Naive thymus-derived CD4-positive, alpha-beta T cell (primary cell): ENCODE measurements at regions not wholly inside any gene's neighbourhood (a gene's known extent, or its start where the extent isn't known, plus 50 kb on each side); places are given as distances from the start of the nearest gene placed in this dataset.
A peak's percentile ranks its signal among the peaks of the same experiment; 100 is the strongest.

Experiments
- ATAC-seq: fragments of 150-1000 bp; cut with Tn5 transposase; 2 replicates; pipeline ENCODE4 v1.10.0; 2021; ENCODE audit warnings: mild to moderate bottlenecking, moderate library complexity
- CTCF ChIA-PET: fragments of 350-600 bp; sonication (Branson Sonifier 250); formaldehyde crosslinking; loops from one replicate; lab custom pipeline; 2021; ENCODE audit warnings: antibody characterized with exemption; lab: Charles Lee
- POLR2A ChIA-PET: fragments of 350-600 bp; sonication (Branson Sonifier 250); formaldehyde crosslinking; loops from one replicate; lab custom pipeline; 2021; ENCODE audit warnings: antibody characterized with exemption, inconsistent platforms; lab: Charles Lee
- DNase-seq, 9 donors: peaks; one replicate each; pipeline versions ENCODE4 v3.0.0 to v3.0.0-alpha.2; 2020 to 2022; ENCODE audit warnings: mixed read lengths in 1 of 9
- H3K27ac ChIP-seq: one replicate; pipeline ENCODE4 v1.7.0; 2013; ENCODE audit warnings: mild to moderate bottlenecking, low read depth, low read length, moderate library complexity
- H3K27me3 ChIP-seq, 2 donors: one replicate each; pipeline ENCODE4 v1.7.0; 2013; ENCODE audit warnings: low read length in 2 of 2, mild to moderate bottlenecking in 2 of 2, moderate library complexity in 2 of 2; ENCODE audit not compliant: control insufficient read depth in 2 of 2, insufficient read depth in 2 of 2
- H3K36me3 ChIP-seq, 3 experiments: 1 replicate in 2 of 3; 2 replicates in 1 of 3; pipeline ENCODE4 v1.7.0; 2013; ENCODE audit warnings: low read length in 3 of 3, mild to moderate bottlenecking in 3 of 3, moderate library complexity in 1 of 3; ENCODE audit not compliant: insufficient read depth in 3 of 3, control insufficient read depth in 2 of 3
- H3K4me1 ChIP-seq, 2 donors: one replicate each; pipeline ENCODE4 v1.7.0; 2013; ENCODE audit warnings: low read length in 2 of 2, mild to moderate bottlenecking in 2 of 2, moderate library complexity in 1 of 2; ENCODE audit not compliant: control insufficient read depth in 2 of 2, insufficient read depth in 2 of 2
- H3K4me3 ChIP-seq: 2 replicates; pipeline ENCODE4 v1.7.0; 2013; ENCODE audit warnings: mild to moderate bottlenecking, low read length
- H3K9me3 ChIP-seq, 3 experiments: 1 replicate in 2 of 3; 2 replicates in 1 of 3; pipeline ENCODE4 v1.7.0; 2013; ENCODE audit warnings: low read length in 3 of 3; ENCODE audit not compliant: control insufficient read depth in 2 of 3
- H3K27ac Mint-ChIP-seq, 9 donors: one replicate each; pipeline ENCODE4 v1.8.0; 2020 to 2022; ENCODE audit warnings: mixed read lengths in 9 of 9, mild to moderate bottlenecking in 8 of 9, moderate library complexity in 5 of 9, inconsistent platforms in 2 of 9
- H3K27me3 Mint-ChIP-seq, 5 donors: one replicate each; pipeline ENCODE4 v1.8.0; 2021 to 2022; ENCODE audit warnings: mixed read lengths in 5 of 5, mild to moderate bottlenecking in 1 of 5
- H3K36me3 Mint-ChIP-seq, 5 donors: one replicate each; pipeline ENCODE4 v1.8.0; 2020 to 2022; ENCODE audit warnings: mixed read lengths in 5 of 5, mild to moderate bottlenecking in 3 of 5, inconsistent platforms in 1 of 5
- H3K4me1 Mint-ChIP-seq, 7 donors: one replicate each; pipeline ENCODE4 v1.8.0; 2020 to 2022; ENCODE audit warnings: mixed read lengths in 7 of 7, mild to moderate bottlenecking in 3 of 7, inconsistent platforms in 1 of 7
- H3K4me3 Mint-ChIP-seq, 10 donors: one replicate each; pipeline ENCODE4 v1.8.0; 2020 to 2022; ENCODE audit warnings: mild to moderate bottlenecking in 10 of 10, mixed read lengths in 10 of 10, moderate library complexity in 6 of 10, inconsistent platforms in 2 of 10
- H3K9me3 Mint-ChIP-seq, 11 donors: one replicate each; pipeline ENCODE4 v1.8.0; 2020 to 2022; ENCODE audit warnings: mixed read lengths in 11 of 11, mild to moderate bottlenecking in 4 of 11, inconsistent platforms in 1 of 11, moderate library complexity in 1 of 11
- intact Hi-C, 2 donors: fragments of 100-400 bp; cut with micrococcal nuclease; formaldehyde crosslinking; loops; one replicate each; pipeline ENCODE4 v1.15.1; 2023

GRCh38 chr5:96133341-96134079 lies 171.9 kb upstream of the ELL2 start:
- Mint-ChIP-seq H3K9me3 (peaks cover 0 to 1% (median 0%) of the 10 kb centered on the region in 11 donors), H3K27me3 (peaks cover 9 to 20% (median 14%) of the 10 kb centered on the region in 5 donors), H3K4me3 (no peak overlapping the region), H3K4me1 (no peaks in the 10 kb centered on the region), H3K36me3 (no peaks in the 10 kb centered on the region), H3K27ac (no peak overlapping the region)
- ATAC-seq = peak; percentile 32
- no peak for DNase-seq
- H3K27ac ChIP-seq = no peak overlapping the region
- no peaks in the 10 kb centered on the region for H3K36me3 ChIP-seq
- no peaks in the 10 kb centered on the region for H3K27me3 ChIP-seq
- intact Hi-C loops = no loop called here
- no peak overlapping the region for H3K4me3 ChIP-seq
- H3K4me1 ChIP-seq = no peaks in the 10 kb centered on the region
- no peaks in the 10 kb centered on the region for H3K9me3 ChIP-seq
- ChIA-PET CTCF (no interaction called here), POLR2A (no interaction called here)

- no peaks in the 10 kb centered on the region for H3K36me3 Mint-ChIP-seq
- no peak for ATAC-seq
- H3K27ac Mint-ChIP-seq = no peak overlapping the region
- DNase-seq = no peak
- Histone ChIP-seq H3K9me3 (no peaks in the 10 kb centered on the region), H3K27me3 (no peaks in the 10 kb centered on the region), H3K36me3 (no peaks in the 10 kb centered on the region), H3K4me1 (no peaks in the 10 kb centered on the region), H3K4me3 (no peak overlapping the region), H3K27ac (no peak overlapping the region)
- H3K4me3 Mint-ChIP-seq = no peak overlapping the region
- POLR2A ChIA-PET = no interaction called here
- intact Hi-C loops = no loop called here
- peaks cover 12 to 26% (median 20%) of the 10 kb centered on the region in 5 donors for H3K27me3 Mint-ChIP-seq
- CTCF ChIA-PET = interaction anchor here (0.7 kb wide), 1 partner anchor 760 kb away, joined by 5 read pairs; no protein-coding TSS in a partner anchor
- no peaks in the 10 kb centered on the region for H3K4me1 Mint-ChIP-seq
- peaks cover 0 to 1% (median 0%) of the 10 kb centered on the region in 11 donors for H3K9me3 Mint-ChIP-seq
These were observed 167.6 kb upstream of the ELL2 start for GRCh38 chr5:96129276-96129675.

GRCh38 chr5:96128204-96128864 lies 166.7 kb upstream of the ELL2 start:
- DNase-seq (no peak), ATAC-seq (no peak)
- H3K36me3 Mint-ChIP-seq = no peaks in the 10 kb centered on the region
- Histone ChIP-seq H3K27ac (no peak overlapping the region), H3K4me3 (no peak overlapping the region), H3K27me3 (no peaks in the 10 kb centered on the region), H3K4me1 (no peaks in the 10 kb centered on the region), H3K9me3 (no peaks in the 10 kb centered on the region), H3K36me3 (no peaks in the 10 kb centered on the region)
- H3K4me3 Mint-ChIP-seq = no peak overlapping the region
- CTCF ChIA-PET = no interaction called here
- H3K4me1 Mint-ChIP-seq = no peaks in the 10 kb centered on the region
- H3K27me3 Mint-ChIP-seq = peaks cover 12 to 26% (median 20%) of the 10 kb centered on the region in 5 donors
- peaks cover 0 to 1% (median 0%) of the 10 kb centered on the region in 11 donors for H3K9me3 Mint-ChIP-seq
- POLR2A ChIA-PET = no interaction called here
- intact Hi-C loops = no loop called here
- H3K27ac Mint-ChIP-seq = no peak overlapping the region

- Mint-ChIP-seq H3K4me1 (no peaks in the 10 kb centered on the region), H3K36me3 (no peaks in the 10 kb centered on the region), H3K27ac (no peak overlapping the region), H3K9me3 (peaks cover 0 to 1% (median 0%) of the 10 kb centered on the region in 11 donors), H3K27me3 (peaks cover 12 to 26% (median 19%) of the 10 kb centered on the region in 5 donors), H3K4me3 (no peak overlapping the region)
- intact Hi-C loops = no loop called here
- Histone ChIP-seq H3K4me3 (no peak overlapping the region), H3K36me3 (no peaks in the 10 kb centered on the region), H3K4me1 (no peaks in the 10 kb centered on the region), H3K9me3 (no peaks in the 10 kb centered on the region), H3K27me3 (no peaks in the 10 kb centered on the region), H3K27ac (no peak overlapping the region)
- ATAC-seq (no peak), DNase-seq (no peak)
- CTCF ChIA-PET = no interaction called here
- POLR2A ChIA-PET = no interaction called here
These were observed 165.9 kb upstream of the ELL2 start for GRCh38 chr5:96127538-96127937.

- intact Hi-C loops = no loop called here
- Histone ChIP-seq H3K27me3 (no peaks in the 10 kb centered on the region), H3K27ac (no peak overlapping the region), H3K4me3 (no peak overlapping the region), H3K36me3 (no peaks in the 10 kb centered on the region), H3K9me3 (no peaks in the 10 kb centered on the region), H3K4me1 (no peaks in the 10 kb centered on the region)
- Mint-ChIP-seq H3K4me3 (no peak overlapping the region), H3K27ac (no peak overlapping the region), H3K9me3 (peaks cover 0 to 1% (median 0%) of the 10 kb centered on the region in 11 donors), H3K4me1 (no peaks in the 10 kb centered on the region), H3K36me3 (no peaks in the 10 kb centered on the region), H3K27me3 (peaks cover 12 to 20% (median 14%) of the 10 kb centered on the region in 5 donors)
- ATAC-seq (no peak), DNase-seq (no peak)
- ChIA-PET CTCF (no interaction called here), POLR2A (no interaction called here)
These were observed 163.7 kb upstream of the ELL2 start for GRCh38 chr5:96125231-96125891.

GRCh38 chr5:96124589-96124988 lies 162.9 kb upstream of the ELL2 start:
- H3K4me3 Mint-ChIP-seq = no peak overlapping the region
- no peaks in the 10 kb centered on the region for H3K36me3 Mint-ChIP-seq
- Histone ChIP-seq H3K4me3 (no peak overlapping the region), H3K27ac (no peak overlapping the region), H3K27me3 (no peaks in the 10 kb centered on the region), H3K4me1 (no peaks in the 10 kb centered on the region), H3K9me3 (no peaks in the 10 kb centered on the region), H3K36me3 (no peaks in the 10 kb centered on the region)
- no peak for ATAC-seq
- no peak for DNase-seq
- peaks cover 12 to 20% (median 14%) of the 10 kb centered on the region in 5 donors for H3K27me3 Mint-ChIP-seq
- intact Hi-C loops = no loop called here
- peaks cover 0 to 1% (median 0%) of the 10 kb centered on the region in 11 donors for H3K9me3 Mint-ChIP-seq
- CTCF ChIA-PET = no interaction called here
- POLR2A ChIA-PET = no interaction called here
- H3K27ac Mint-ChIP-seq = no peak overlapping the region
- no peaks in the 10 kb centered on the region for H3K4me1 Mint-ChIP-seq
